K562 (cell line): ENCODE measurements at regions not wholly inside any gene's neighbourhood (a gene's known extent, or its start where the extent isn't known, plus 50 kb on each side); places are given as distances from the start of the nearest gene placed in this dataset.

Experiments used
- ATAC-seq: fragments of 200-7000 bp; cut with Tn5 transposase; 3 replicates; pipeline ENCODE4 v1.9.1; 2020; ENCODE audit warnings: moderate library complexity
- BruUV-seq: library from RNA; stranded (reverse); fragments of 400-500 nt; replicated peaks from 2 replicates; lab custom pipeline; 2021; lab: Mats Ljungman, UMichigan
- CTCF ChIA-PET: fragments of 300-600 bp; formaldehyde crosslinking; extraction: SDS; loops from one replicate; lab custom pipeline; 2021; ENCODE audit warnings: low intra/inter-chr PET ratio; lab: Yijun Ruan, JAX
- POLR2A ChIA-PET: fragments of 300-600, 350-650 bp; sonication (Branson Sonifier 250); formaldehyde crosslinking; extraction: SDS; loops from one replicate; lab custom pipeline; 2021; ENCODE audit warnings: antibody characterized with exemption, inconsistent platforms; lab: Yijun Ruan, JAX
- DNase-seq, 4 experiments: peaks; one replicate each; pipeline versions ENCODE4 v3.0.0 to v3.0.0-alpha.2; 2011 to 2018; ENCODE audit warnings: low spot score in 3 of 4, mixed read lengths in 3 of 4; ENCODE audit errors: extremely low read depth in 1 of 4
- FAIRE-seq: peaks from 2 replicates; lab custom pipeline; 2011; peaks lifted over from hg19 to GRCh38; lab: Jason Lieb, UNC
- H2AFZ ChIP-seq: 2 replicates; pipeline ENCODE4 v1.6.0; 2011; ENCODE audit warnings: low read depth, low read length, control low read depth, inconsistent platforms
- H3K27ac ChIP-seq: fragments of 200-600 bp; 3 replicates; pipeline ENCODE4 v1.8.0; 2011; ENCODE audit warnings: low read depth, mild to moderate bottlenecking, control low read depth, inconsistent platforms, low read length, moderate library complexity, mixed read lengths; ENCODE audit errors: extremely low read depth
- H3K27me3 ChIP-seq, 2 experiments: fragments of 300-600 bp in 1 of 2; 2 replicates in 1 of 2; 3 replicates in 1 of 2; pipeline versions ENCODE4 v1.6.0 to v1.8.0; 2011; ENCODE audit warnings: inconsistent platforms in 2 of 2, low read length in 2 of 2, mild to moderate bottlenecking in 1 of 2, mixed read lengths in 1 of 2, moderate library complexity in 1 of 2; ENCODE audit not compliant: control insufficient read depth in 2 of 2, insufficient read depth in 2 of 2
- H3K36me3 ChIP-seq: fragments of 300-600 bp; 3 replicates; pipeline ENCODE4 v1.8.0; 2011; ENCODE audit warnings: mild to moderate bottlenecking, low read length, inconsistent platforms; ENCODE audit not compliant: control insufficient read depth, insufficient read depth
- H3K4me1 ChIP-seq, 2 experiments: fragments of 200-600 bp in 1 of 2; replicated peaks in 1 of 2; 2 replicates in 1 of 2; 3 replicates in 1 of 2; pipeline versions ENCODE4 v1.5.1 to v1.8.0; 2011; ENCODE audit warnings: inconsistent platforms in 2 of 2, low read length in 2 of 2, mild to moderate bottlenecking in 1 of 2, mixed read lengths in 1 of 2, moderate library complexity in 1 of 2; ENCODE audit not compliant: control insufficient read depth in 2 of 2, insufficient read depth in 2 of 2
- H3K4me2 ChIP-seq: 2 replicates; pipeline ENCODE4 v1.6.1; 2011; ENCODE audit warnings: low read length, control low read depth, inconsistent platforms, mixed read lengths; ENCODE audit not compliant: insufficient read depth
- H3K4me3 ChIP-seq: fragments of 200-600 bp; sonication (generic), shearing (Covaris generic); 2 replicates; pipeline ENCODE4 v1.5.1; 2016; ENCODE audit warnings: control low read depth, inconsistent platforms
- H3K79me2 ChIP-seq: fragments of 200-600 bp; 3 replicates; pipeline ENCODE4 v1.8.0; 2011; ENCODE audit warnings: low read length, inconsistent platforms; ENCODE audit not compliant: control insufficient read depth, insufficient read depth
- H3K9ac ChIP-seq, 2 experiments: 2 replicates each; pipeline versions ENCODE4 v1.6.0 to v1.6.1; 2011; ENCODE audit warnings: low read depth in 2 of 2, low read length in 2 of 2, control low read depth in 1 of 2, inconsistent platforms in 1 of 2, mild to moderate bottlenecking in 1 of 2, mixed read lengths in 1 of 2; ENCODE audit not compliant: insufficient read depth in 1 of 2
- H3K9me1 ChIP-seq: one replicate; pipeline ENCODE4 v1.6.0; 2011; ENCODE audit warnings: inconsistent platforms, mild to moderate bottlenecking, low read length, moderate library complexity; ENCODE audit not compliant: control insufficient read depth, insufficient read depth
- H3K9me3 ChIP-seq: replicated peaks from 2 replicates; pipeline ENCODE4 v1.5.1; 2011; ENCODE audit warnings: low read depth, low read length, inconsistent platforms; ENCODE audit not compliant: control insufficient read depth, insufficient read depth
- H4K20me1 ChIP-seq: replicated peaks from 2 replicates; pipeline ENCODE4 v1.6.1; 2011; ENCODE audit warnings: low read length, inconsistent platforms, mixed read lengths; ENCODE audit not compliant: control insufficient read depth, insufficient read depth
- DACH1 ChIP-seq: fragments of 450-650 bp; IDR thresholded peaks from 2 replicates; pipeline ENCODE4 v1.6.1; 2018; ENCODE audit not compliant: partially characterized antibody
- ESRRA ChIP-seq: fragments of 450-650 bp; IDR thresholded peaks from 2 replicates; pipeline ENCODE4 v1.6.1; 2014; ENCODE audit warnings: low read depth, mild to moderate bottlenecking, moderate library complexity, borderline replicate concordance
- HNRNPH1 ChIP-seq: fragments of 200-400 bp; formaldehyde crosslinking; optimal IDR thresholded peaks from 2 replicates; pipeline ENCODE3; 2017; ENCODE audit warnings: low read depth, mild to moderate bottlenecking, low read length, moderate library complexity
- ILK ChIP-seq: fragments of 450-650 bp; IDR thresholded peaks from 2 replicates; pipeline ENCODE4 v1.6.1; 2016; ENCODE audit warnings: missing genetic modification characterization, low read depth, mild to moderate bottlenecking, missing compliant biosample characterization, moderate library complexity, borderline replicate concordance
- IRF2 ChIP-seq: sonication (generic); formaldehyde crosslinking; IDR thresholded peaks from 2 replicates; pipeline ENCODE4 v1.8.1; 2022; ENCODE audit warnings: mild to moderate bottlenecking, missing genetic modification reagents
- MIER1 ChIP-seq: fragments of 450-650 bp; IDR thresholded peaks from 2 replicates; pipeline ENCODE4 v1.6.1; 2016; ENCODE audit warnings: antibody characterized with exemption, mild to moderate bottlenecking, low read depth
- NCOA4 ChIP-seq: fragments of 450-650 bp; IDR thresholded peaks from 2 replicates; pipeline ENCODE4 v1.6.1; 2018; ENCODE audit warnings: mild to moderate bottlenecking; ENCODE audit not compliant: partially characterized antibody
- NFE2 ChIP-seq: IDR thresholded peaks from 2 replicates; pipeline ENCODE4 v1.6.1; 2014; ENCODE audit warnings: antibody characterized with exemption, low read depth
- PTBP1 ChIP-seq: fragments of 200-400 bp; formaldehyde crosslinking; IDR thresholded peaks from 2 replicates; pipeline ENCODE4 v1.6.1; 2017; ENCODE audit warnings: low read depth, low read length
- SIN3B ChIP-seq: fragments of 450-650 bp; IDR thresholded peaks from 2 replicates; pipeline ENCODE4 v1.6.1; 2017; ENCODE audit warnings: low read depth, mild to moderate bottlenecking, moderate library complexity
- SIX5 ChIP-seq, 2 experiments: IDR thresholded peaks; 2 replicates each; pipeline ENCODE4 v1.6.1; 2011; ENCODE audit warnings: low read length in 2 of 2, borderline replicate concordance in 1 of 2, low read depth in 1 of 2, mild to moderate bottlenecking in 1 of 2, moderate library complexity in 1 of 2; ENCODE audit not compliant: insufficient read depth in 1 of 2
- TFAM ChIP-seq: fragments of 250-450 bp; sonication (Bioruptor Pico); conservative IDR thresholded peaks from 2 replicates; pipeline ENCODE4 v1.5.0; 2021; ENCODE audit warnings: mild to moderate bottlenecking, moderate library complexity
- ZNF695 ChIP-seq: fragments of 450-650 bp; formaldehyde crosslinking; IDR thresholded peaks from 2 replicates; pipeline ENCODE4 v1.4.0; 2020; ENCODE audit warnings: mild to moderate bottlenecking, moderate library complexity
- ZNF77 ChIP-seq: fragments of 250-450 bp; sonication (Bioruptor Pico); IDR thresholded peaks from 2 replicates; pipeline ENCODE4 v1.5.0; 2020
- WGBS: fragments of 100-300 bp; shearing (Covaris generic); methylation state at CpG from one replicate; pipeline ENCODE4 v1.1.6; 2016; ENCODE audit warnings: low coverage, mixed read lengths; ENCODE audit not compliant: insufficient coverage; ENCODE audit errors: missing lambda C conversion rate; 5-methylcytosine and 5-hydroxymethylcytosine counted together
- in situ Hi-C: fragments of 300-500 bp; cut with MboI; formaldehyde crosslinking; loops from 4 replicates; pipeline ENCODE4 v1.15.0; 2018; ENCODE audit warnings: inconsistent platforms, mixed read lengths
- intact Hi-C: fragments of 100-400 bp; cut with micrococcal nuclease; formaldehyde crosslinking; loops from 2 replicates; pipeline ENCODE4 v1.14.2; 2022
- TF ChIP-seq, protein P1 (sequence below): sonication (generic); formaldehyde crosslinking; IDR thresholded peaks from 2 replicates; pipeline ENCODE4 v1.8.1; 2023; ENCODE audit warnings: mild to moderate bottlenecking, missing genetic modification reagents, moderate library complexity
- TF ChIP-seq, protein P2 (sequence below): fragments of 200-400 bp; formaldehyde crosslinking; IDR thresholded peaks from 2 replicates; pipeline ENCODE4 v1.6.1; 2017; ENCODE audit warnings: mild to moderate bottlenecking, low read depth, low read length, moderate library complexity
- TF ChIP-seq, protein P3 (sequence below): IDR thresholded peaks from 2 replicates; pipeline ENCODE4 v1.6.1; 2012; ENCODE audit warnings: low read depth, low read length, improper control_type of control experiment, borderline replicate concordance

DNA sequence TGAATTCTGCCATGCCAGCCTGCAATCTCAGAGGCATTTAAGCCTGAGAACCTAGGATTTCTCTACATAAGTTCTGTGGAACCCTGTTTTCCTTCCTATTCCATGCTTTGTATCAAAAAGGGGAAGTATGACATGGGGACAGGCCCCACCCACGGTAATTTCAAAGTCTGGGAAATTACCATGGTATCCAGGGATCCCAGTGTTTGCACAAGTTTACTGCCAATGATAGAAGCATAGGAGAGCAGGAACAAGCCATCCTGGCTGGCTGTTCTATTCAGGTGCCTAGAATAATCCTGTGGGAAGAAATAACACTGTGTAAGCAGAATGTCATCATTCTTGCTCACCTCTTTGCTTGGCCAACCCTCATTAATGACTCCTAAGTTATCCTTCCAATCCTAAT, 53.8 kb upstream of the ATP1B1 start:
- in situ Hi-C loops: no loop called here

More for the DNA sequence above, 53.8 kb upstream of the ATP1B1 start:
- ChIA-PET POLR2A (no interaction called here), CTCF (no interaction called here)
- WGBS: 6% methylated on average over 1 of the region's 1 CpG
- Histone ChIP-seq H3K36me3 (no peaks in the 10 kb centered on the region), H3K4me2 (no peak overlapping the region), H3K27ac (no peak overlapping the region), H3K4me1 (no peaks in the 10 kb centered on the region; a peak in 1 of 5 replicates), H3K79me2 (no peaks in the 10 kb centered on the region), H3K9me3 (no peaks in the 10 kb centered on the region), H3K27me3 (peaks cover 0 to 22% of the 10 kb centered on the region in 2 experiments; a peak in 3 of 5 replicates), H2AFZ (no peak overlapping the region), H4K20me1 (no peaks in the 10 kb centered on the region), H3K9ac (no peak overlapping the region; a peak in 1 of 4 replicates), H3K9me1 (no peaks in the 10 kb centered on the region), H3K4me3 (no peak overlapping the region)
- TF ChIP-seq, protein P1, sequence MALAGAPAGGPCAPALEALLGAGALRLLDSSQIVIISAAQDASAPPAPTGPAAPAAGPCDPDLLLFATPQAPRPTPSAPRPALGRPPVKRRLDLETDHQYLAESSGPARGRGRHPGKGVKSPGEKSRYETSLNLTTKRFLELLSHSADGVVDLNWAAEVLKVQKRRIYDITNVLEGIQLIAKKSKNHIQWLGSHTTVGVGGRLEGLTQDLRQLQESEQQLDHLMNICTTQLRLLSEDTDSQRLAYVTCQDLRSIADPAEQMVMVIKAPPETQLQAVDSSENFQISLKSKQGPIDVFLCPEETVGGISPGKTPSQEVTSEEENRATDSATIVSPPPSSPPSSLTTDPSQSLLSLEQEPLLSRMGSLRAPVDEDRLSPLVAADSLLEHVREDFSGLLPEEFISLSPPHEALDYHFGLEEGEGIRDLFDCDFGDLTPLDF (CRISPR knock-in tag): no peak
- TF ChIP-seq TFAM (no peak), MIER1 (no peak), NFE2 (no peak), PTBP1 (no peak), ESRRA (no peak), SIN3B (no peak), ZNF77 (CRISPR knock-in tag) (no peak), IRF2 (CRISPR knock-in tag) (no peak), DACH1 (no peak), ILK (no peak), HNRNPH1 (no peak), ZNF695 (CRISPR knock-in tag) (no peak), NCOA4 (no peak), SIX5 (IDR thresholded peaks at IDR 0.05; ENCODE audit: borderline replicate concordance in 1 of 2, insufficient read depth in 1 of 2, low read depth in 1 of 2, low read length in 2 of 2) (no peak)
- TF ChIP-seq, protein P2, sequence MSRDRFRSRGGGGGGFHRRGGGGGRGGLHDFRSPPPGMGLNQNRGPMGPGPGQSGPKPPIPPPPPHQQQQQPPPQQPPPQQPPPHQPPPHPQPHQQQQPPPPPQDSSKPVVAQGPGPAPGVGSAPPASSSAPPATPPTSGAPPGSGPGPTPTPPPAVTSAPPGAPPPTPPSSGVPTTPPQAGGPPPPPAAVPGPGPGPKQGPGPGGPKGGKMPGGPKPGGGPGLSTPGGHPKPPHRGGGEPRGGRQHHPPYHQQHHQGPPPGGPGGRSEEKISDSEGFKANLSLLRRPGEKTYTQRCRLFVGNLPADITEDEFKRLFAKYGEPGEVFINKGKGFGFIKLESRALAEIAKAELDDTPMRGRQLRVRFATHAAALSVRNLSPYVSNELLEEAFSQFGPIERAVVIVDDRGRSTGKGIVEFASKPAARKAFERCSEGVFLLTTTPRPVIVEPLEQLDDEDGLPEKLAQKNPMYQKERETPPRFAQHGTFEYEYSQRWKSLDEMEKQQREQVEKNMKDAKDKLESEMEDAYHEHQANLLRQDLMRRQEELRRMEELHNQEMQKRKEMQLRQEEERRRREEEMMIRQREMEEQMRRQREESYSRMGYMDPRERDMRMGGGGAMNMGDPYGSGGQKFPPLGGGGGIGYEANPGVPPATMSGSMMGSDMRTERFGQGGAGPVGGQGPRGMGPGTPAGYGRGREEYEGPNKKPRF: no peak
- TF ChIP-seq, protein P3, sequence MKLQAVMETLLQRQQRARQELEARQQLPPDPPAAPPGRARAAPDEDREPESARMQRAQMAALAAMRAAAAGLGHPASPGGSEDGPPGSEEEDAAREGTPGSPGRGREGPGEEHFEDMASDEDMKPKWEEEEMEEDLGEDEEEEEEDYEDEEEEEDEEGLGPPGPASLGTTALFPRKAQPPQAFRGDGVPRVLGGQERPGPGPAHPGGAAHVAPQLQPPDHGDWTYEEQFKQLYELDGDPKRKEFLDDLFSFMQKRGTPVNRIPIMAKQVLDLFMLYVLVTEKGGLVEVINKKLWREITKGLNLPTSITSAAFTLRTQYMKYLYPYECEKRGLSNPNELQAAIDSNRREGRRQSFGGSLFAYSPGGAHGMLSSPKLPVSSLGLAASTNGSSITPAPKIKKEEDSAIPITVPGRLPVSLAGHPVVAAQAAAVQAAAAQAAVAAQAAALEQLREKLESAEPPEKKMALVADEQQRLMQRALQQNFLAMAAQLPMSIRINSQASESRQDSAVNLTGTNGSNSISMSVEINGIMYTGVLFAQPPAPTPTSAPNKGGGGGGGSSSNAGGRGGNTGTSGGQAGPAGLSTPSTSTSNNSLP: no peak
- intact Hi-C loops: no loop called here
- no TSS peak for BruUV-seq
- FAIRE-seq: no peak
- no peak for DNase-seq
- no peak for ATAC-seq
